Prostate gland (tissue), 2 donors: ENCODE measurements at regions not wholly inside any gene's neighbourhood (a gene's known extent, or its start where the extent isn't known, plus 50 kb on each side); places are given as distances from the start of the nearest gene placed in this dataset.

ENCODE experiments used
- POLR2A ChIP-seq: fragments of 450-650 bp; IDR thresholded peaks from one replicate; pipeline ENCODE4 v1.6.1; 2016; ENCODE audit warnings: antibody characterized with exemption, mild to moderate bottlenecking
- POLR2AphosphoS5 ChIP-seq: sonication (generic); formaldehyde crosslinking; IDR thresholded peaks from one replicate; pipeline ENCODE4 v1.6.1; 2017; ENCODE audit warnings: antibody characterized with exemption
- TF ChIP-seq, protein P1 (sequence below), 4 experiments: fragments of 200-600 bp in 2 of 4; fragments of 450-650 bp in 2 of 4; sonication (generic) in 2 of 4; IDR thresholded peaks; 1 replicate in 3 of 4; 2 replicates in 1 of 4; pipeline ENCODE4 v1.5.1; 2016 to 2019; ENCODE audit warnings: antibody characterized with exemption in 4 of 4, mild to moderate bottlenecking in 2 of 4, moderate library complexity in 2 of 4

DNA sequence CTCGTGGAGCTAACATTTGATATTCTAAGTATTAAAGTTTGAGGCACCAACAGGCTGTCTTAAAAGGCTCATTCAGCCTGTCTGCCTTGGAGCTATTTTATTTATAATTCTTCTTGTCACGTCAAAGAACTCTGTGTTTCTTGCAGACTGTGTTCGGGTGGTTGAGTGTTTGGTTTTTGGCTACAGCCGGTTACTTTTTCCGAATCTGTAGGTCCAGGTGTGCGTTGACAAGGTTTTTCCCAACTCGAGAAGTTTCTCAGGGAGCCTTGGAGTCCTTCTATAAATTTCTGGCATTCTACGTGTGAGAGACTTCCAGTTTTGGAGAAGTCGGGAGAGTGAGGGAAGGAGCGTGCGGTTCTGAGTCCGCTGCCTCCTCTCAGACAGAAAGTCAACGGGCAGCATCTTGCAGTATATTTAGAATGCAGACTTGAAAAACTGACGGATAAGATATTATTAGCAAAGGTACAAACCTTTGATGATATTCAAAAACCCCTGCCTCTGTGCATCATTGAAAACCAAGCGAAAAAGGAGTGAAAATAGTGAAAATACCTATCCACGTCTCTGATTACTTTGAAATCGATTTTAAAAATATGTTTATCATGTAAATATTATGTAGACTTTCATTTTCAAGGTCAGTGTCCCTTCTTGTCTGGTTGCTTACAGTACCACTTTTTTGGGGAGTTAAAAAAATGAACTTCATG is 85.2 kb upstream of the PPARA start:
- TF ChIP-seq, protein P1, sequence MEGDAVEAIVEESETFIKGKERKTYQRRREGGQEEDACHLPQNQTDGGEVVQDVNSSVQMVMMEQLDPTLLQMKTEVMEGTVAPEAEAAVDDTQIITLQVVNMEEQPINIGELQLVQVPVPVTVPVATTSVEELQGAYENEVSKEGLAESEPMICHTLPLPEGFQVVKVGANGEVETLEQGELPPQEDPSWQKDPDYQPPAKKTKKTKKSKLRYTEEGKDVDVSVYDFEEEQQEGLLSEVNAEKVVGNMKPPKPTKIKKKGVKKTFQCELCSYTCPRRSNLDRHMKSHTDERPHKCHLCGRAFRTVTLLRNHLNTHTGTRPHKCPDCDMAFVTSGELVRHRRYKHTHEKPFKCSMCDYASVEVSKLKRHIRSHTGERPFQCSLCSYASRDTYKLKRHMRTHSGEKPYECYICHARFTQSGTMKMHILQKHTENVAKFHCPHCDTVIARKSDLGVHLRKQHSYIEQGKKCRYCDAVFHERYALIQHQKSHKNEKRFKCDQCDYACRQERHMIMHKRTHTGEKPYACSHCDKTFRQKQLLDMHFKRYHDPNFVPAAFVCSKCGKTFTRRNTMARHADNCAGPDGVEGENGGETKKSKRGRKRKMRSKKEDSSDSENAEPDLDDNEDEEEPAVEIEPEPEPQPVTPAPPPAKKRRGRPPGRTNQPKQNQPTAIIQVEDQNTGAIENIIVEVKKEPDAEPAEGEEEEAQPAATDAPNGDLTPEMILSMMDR (IDR thresholded peaks at IDR 0.05), result no peak
- TF ChIP-seq POLR2A, result no peak
- TF ChIP-seq POLR2AphosphoS5, result peak; percentile 16
